ENCODE measurements at regions not wholly inside any gene's neighbourhood (a gene's known extent, or its start where the extent isn't known, plus 50 kb on each side); places are given as distances from the start of the nearest gene placed in this dataset.

DNA sequence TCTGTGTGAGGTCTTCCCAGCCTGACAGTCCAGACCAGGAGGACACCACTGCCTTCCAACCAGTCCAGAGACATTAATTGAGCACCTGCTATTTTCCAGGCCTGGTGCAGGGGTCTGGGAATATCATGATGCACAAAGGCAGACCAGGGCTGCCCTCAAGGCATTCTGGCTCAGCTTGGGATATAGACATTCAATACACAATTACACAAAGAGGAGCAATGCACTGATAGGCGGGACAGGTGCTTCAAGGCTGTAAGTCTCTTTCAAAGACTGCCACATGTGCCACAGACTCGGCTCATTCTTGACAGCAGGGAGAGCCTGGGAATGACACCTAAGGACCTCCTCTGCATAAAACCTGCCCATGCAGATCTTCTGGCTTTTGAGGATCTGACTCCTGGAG lies 158.6 kb downstream of the C5orf15 start:
- TF ChIP-seq, protein P1, sequence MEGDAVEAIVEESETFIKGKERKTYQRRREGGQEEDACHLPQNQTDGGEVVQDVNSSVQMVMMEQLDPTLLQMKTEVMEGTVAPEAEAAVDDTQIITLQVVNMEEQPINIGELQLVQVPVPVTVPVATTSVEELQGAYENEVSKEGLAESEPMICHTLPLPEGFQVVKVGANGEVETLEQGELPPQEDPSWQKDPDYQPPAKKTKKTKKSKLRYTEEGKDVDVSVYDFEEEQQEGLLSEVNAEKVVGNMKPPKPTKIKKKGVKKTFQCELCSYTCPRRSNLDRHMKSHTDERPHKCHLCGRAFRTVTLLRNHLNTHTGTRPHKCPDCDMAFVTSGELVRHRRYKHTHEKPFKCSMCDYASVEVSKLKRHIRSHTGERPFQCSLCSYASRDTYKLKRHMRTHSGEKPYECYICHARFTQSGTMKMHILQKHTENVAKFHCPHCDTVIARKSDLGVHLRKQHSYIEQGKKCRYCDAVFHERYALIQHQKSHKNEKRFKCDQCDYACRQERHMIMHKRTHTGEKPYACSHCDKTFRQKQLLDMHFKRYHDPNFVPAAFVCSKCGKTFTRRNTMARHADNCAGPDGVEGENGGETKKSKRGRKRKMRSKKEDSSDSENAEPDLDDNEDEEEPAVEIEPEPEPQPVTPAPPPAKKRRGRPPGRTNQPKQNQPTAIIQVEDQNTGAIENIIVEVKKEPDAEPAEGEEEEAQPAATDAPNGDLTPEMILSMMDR (IDR thresholded peaks at IDR 0.05; ENCODE audit: low read depth, low read length, poor library complexity, severe bottlenecking), result no peak
- TF ChIP-seq EZH2phosphoT487 (IDR thresholded peaks at IDR 0.05; ENCODE audit: borderline replicate concordance, low read length), result no peak
